PFSK-1 (cell line): ENCODE measurements at regions not wholly inside any gene's neighbourhood (a gene's known extent, or its start where the extent isn't known, plus 50 kb on each side); places are given as distances from the start of the nearest gene placed in this dataset.

Source experiments
- POLR2AphosphoS5 ChIP-seq: IDR thresholded peaks from 2 replicates; pipeline ENCODE4 v1.6.1; 2012; ENCODE audit warnings: low read depth, mild to moderate bottlenecking, control low read depth, low read length, moderate library complexity
- REST ChIP-seq, 2 experiments: IDR thresholded peaks; 2 replicates each; pipeline versions ENCODE4 v1.6.1 to v1.8.0; 2011 to 2012; ENCODE audit warnings: low read depth in 2 of 2, low read length in 2 of 2, control low read depth in 1 of 2, inconsistent platforms in 1 of 2, mild to moderate bottlenecking in 1 of 2, moderate library complexity in 1 of 2; ENCODE audit not compliant: insufficient read depth in 1 of 2

- no peak for TF ChIP-seq REST (IDR thresholded peaks at IDR 0.05; ENCODE audit: insufficient read depth in 1 of 2, low read depth in 2 of 2, low read length in 2 of 2)
- no peak for TF ChIP-seq POLR2AphosphoS5
Observed at GRCh38 chr3:6262010-6262409, 598.9 kb upstream of the GRM7 start.
